WTC11 (cell line): ENCODE measurements at regions not wholly inside any gene's neighbourhood (a gene's known extent, or its start where the extent isn't known, plus 50 kb on each side); places are given as distances from the start of the nearest gene placed in this dataset.
"Not testable (repeated sequence)": the region's sequence is repeated elsewhere in the genome, so short reads cannot be mapped to it uniquely, and the experiment has no call there.

Source experiments
- ATF1 ChIP-seq: sonication (generic); formaldehyde crosslinking; IDR thresholded peaks from 2 replicates; pipeline ENCODE4 v1.8.1; 2023; ENCODE audit warnings: mild to moderate bottlenecking, moderate library complexity, missing genetic modification reagents
- CREB1 ChIP-seq: sonication (generic); formaldehyde crosslinking; IDR thresholded peaks from 2 replicates; pipeline ENCODE4 v1.8.0; 2023; ENCODE audit warnings: mild to moderate bottlenecking, missing genetic modification reagents
- ESRRA ChIP-seq: sonication (generic); formaldehyde crosslinking; IDR thresholded peaks from 2 replicates; pipeline ENCODE4 v1.8.1; 2022; ENCODE audit warnings: mild to moderate bottlenecking, missing genetic modification reagents, borderline replicate concordance
- GABPB1 ChIP-seq: sonication (generic); formaldehyde crosslinking; IDR thresholded peaks from 2 replicates; pipeline ENCODE4 v1.8.1; 2023; ENCODE audit warnings: mild to moderate bottlenecking, missing genetic modification reagents
- GRHL2 ChIP-seq: fragments of 250-450 bp; sonication (Bioruptor Pico); IDR thresholded peaks from 2 replicates; pipeline ENCODE4 v1.8.0; 2022; ENCODE audit warnings: mild to moderate bottlenecking, moderate library complexity; ENCODE audit not compliant: insufficient replicate concordance, severe bottlenecking
- NR3C1 ChIP-seq: sonication (generic); formaldehyde crosslinking; conservative IDR thresholded peaks from 2 replicates; pipeline ENCODE4 v1.8.1; 2023; ENCODE audit warnings: low read depth, mild to moderate bottlenecking, missing genetic modification reagents
- TEAD4 ChIP-seq: sonication (generic); formaldehyde crosslinking; IDR thresholded peaks from 2 replicates; pipeline ENCODE4 v1.8.0; 2022; ENCODE audit warnings: mild to moderate bottlenecking, missing genetic modification reagents
- ZNF263 ChIP-seq: sonication (generic); formaldehyde crosslinking; IDR thresholded peaks from 2 replicates; pipeline ENCODE4 v1.8.1; 2022; ENCODE audit warnings: low read depth, mild to moderate bottlenecking, moderate library complexity, missing genetic modification reagents
- TF ChIP-seq, protein P1 (sequence below): sonication (generic); formaldehyde crosslinking; IDR thresholded peaks from 2 replicates; pipeline ENCODE4 v1.8.1; 2023; ENCODE audit warnings: mild to moderate bottlenecking, missing genetic modification reagents, borderline replicate concordance
- TF ChIP-seq, protein P2 (sequence below): sonication (generic); formaldehyde crosslinking; IDR thresholded peaks from 2 replicates; pipeline ENCODE4 v1.8.1; 2023; ENCODE audit warnings: mild to moderate bottlenecking, missing genetic modification reagents, moderate library complexity
- TF ChIP-seq, protein P3 (sequence below): fragments of 200-600 bp; IDR thresholded peaks from 2 replicates; pipeline ENCODE4 v1.8.0; 2022; ENCODE audit warnings: antibody characterized with exemption
- TF ChIP-seq, protein P4 (sequence below): sonication (generic); formaldehyde crosslinking; IDR thresholded peaks from 2 replicates; pipeline ENCODE4 v1.8.0; 2022; ENCODE audit warnings: mild to moderate bottlenecking, missing genetic modification reagents

DNA sequence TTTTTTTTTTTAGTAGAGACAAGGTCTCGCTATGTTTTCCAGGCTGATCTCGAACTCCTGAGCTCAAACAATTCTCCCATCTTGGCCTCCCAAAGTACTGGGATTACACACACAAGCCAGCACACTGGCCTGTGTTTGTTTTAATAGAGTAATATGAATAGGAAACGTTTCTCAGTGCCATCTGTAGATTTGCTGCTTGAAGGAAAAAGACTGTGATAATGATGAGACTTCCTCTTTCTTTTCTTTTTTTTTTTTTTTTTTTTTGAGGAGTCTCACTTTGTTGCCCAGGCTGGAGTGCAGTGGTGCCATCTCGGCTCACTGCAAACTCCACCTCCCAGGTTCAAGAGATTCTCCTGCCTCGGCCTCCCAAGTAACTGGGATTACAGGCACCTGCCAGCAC, 74.7 kb upstream of the ATL2 start:
- TF ChIP-seq, protein P1, sequence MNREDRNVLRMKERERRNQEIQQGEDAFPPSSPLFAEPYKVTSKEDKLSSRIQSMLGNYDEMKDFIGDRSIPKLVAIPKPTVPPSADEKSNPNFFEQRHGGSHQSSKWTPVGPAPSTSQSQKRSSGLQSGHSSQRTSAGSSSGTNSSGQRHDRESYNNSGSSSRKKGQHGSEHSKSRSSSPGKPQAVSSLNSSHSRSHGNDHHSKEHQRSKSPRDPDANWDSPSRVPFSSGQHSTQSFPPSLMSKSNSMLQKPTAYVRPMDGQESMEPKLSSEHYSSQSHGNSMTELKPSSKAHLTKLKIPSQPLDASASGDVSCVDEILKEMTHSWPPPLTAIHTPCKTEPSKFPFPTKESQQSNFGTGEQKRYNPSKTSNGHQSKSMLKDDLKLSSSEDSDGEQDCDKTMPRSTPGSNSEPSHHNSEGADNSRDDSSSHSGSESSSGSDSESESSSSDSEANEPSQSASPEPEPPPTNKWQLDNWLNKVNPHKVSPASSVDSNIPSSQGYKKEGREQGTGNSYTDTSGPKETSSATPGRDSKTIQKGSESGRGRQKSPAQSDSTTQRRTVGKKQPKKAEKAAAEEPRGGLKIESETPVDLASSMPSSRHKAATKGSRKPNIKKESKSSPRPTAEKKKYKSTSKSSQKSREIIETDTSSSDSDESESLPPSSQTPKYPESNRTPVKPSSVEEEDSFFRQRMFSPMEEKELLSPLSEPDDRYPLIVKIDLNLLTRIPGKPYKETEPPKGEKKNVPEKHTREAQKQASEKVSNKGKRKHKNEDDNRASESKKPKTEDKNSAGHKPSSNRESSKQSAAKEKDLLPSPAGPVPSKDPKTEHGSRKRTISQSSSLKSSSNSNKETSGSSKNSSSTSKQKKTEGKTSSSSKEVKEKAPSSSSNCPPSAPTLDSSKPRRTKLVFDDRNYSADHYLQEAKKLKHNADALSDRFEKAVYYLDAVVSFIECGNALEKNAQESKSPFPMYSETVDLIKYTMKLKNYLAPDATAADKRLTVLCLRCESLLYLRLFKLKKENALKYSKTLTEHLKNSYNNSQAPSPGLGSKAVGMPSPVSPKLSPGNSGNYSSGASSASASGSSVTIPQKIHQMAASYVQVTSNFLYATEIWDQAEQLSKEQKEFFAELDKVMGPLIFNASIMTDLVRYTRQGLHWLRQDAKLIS: not testable (repeated sequence)
- TF ChIP-seq, protein P2, sequence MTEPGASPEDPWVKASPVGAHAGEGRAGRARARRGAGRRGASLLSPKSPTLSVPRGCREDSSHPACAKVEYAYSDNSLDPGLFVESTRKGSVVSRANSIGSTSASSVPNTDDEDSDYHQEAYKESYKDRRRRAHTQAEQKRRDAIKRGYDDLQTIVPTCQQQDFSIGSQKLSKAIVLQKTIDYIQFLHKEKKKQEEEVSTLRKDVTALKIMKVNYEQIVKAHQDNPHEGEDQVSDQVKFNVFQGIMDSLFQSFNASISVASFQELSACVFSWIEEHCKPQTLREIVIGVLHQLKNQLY (CRISPR knock-in tag): not testable (repeated sequence)
- TF ChIP-seq ESRRA (CRISPR knock-in tag); GABPB1; ZNF263 (CRISPR knock-in tag); CREB1 (CRISPR knock-in tag); GRHL2 (CRISPR knock-in tag); NR3C1 (CRISPR knock-in tag); TEAD4 (CRISPR knock-in tag); ATF1 (CRISPR knock-in tag): not testable (repeated sequence)
- TF ChIP-seq, protein P3, sequence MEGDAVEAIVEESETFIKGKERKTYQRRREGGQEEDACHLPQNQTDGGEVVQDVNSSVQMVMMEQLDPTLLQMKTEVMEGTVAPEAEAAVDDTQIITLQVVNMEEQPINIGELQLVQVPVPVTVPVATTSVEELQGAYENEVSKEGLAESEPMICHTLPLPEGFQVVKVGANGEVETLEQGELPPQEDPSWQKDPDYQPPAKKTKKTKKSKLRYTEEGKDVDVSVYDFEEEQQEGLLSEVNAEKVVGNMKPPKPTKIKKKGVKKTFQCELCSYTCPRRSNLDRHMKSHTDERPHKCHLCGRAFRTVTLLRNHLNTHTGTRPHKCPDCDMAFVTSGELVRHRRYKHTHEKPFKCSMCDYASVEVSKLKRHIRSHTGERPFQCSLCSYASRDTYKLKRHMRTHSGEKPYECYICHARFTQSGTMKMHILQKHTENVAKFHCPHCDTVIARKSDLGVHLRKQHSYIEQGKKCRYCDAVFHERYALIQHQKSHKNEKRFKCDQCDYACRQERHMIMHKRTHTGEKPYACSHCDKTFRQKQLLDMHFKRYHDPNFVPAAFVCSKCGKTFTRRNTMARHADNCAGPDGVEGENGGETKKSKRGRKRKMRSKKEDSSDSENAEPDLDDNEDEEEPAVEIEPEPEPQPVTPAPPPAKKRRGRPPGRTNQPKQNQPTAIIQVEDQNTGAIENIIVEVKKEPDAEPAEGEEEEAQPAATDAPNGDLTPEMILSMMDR: not testable (repeated sequence)
- TF ChIP-seq, protein P4, sequence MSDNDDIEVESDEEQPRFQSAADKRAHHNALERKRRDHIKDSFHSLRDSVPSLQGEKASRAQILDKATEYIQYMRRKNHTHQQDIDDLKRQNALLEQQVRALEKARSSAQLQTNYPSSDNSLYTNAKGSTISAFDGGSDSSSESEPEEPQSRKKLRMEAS (CRISPR knock-in tag): not testable (repeated sequence)
